22Rv1 (cell line): ENCODE measurements at regions not wholly inside any gene's neighbourhood (a gene's known extent, or its start where the extent isn't known, plus 50 kb on each side); places are given as distances from the start of the nearest gene placed in this dataset.

Experiments
- H3K27ac ChIP-seq: fragments of 450-650 bp; 2 replicates; pipeline ENCODE4 v1.5.1; 2017
- CTCF ChIP-seq: fragments of 450-650 bp; IDR thresholded peaks from 2 replicates; pipeline ENCODE4 v1.5.1; 2017; ENCODE audit warnings: mild to moderate bottlenecking
- ZFX ChIP-seq: fragments of 450-650 bp; IDR thresholded peaks from 2 replicates; pipeline ENCODE4 v1.6.1; 2017; ENCODE audit warnings: antibody characterized with exemption, borderline replicate concordance

GRCh38 chr4:148800336-148800885 lies 358.2 kb upstream of the NR3C2 start:
- TF ChIP-seq CTCF (no peak), ZFX (no peak)
- no peak overlapping the region for H3K27ac ChIP-seq

- no peak overlapping the region for H3K27ac ChIP-seq
- TF ChIP-seq CTCF (no peak), ZFX (no peak)
Measured at GRCh38 chr4:148795156-148795864, 353.1 kb upstream of the NR3C2 start.

DNA sequence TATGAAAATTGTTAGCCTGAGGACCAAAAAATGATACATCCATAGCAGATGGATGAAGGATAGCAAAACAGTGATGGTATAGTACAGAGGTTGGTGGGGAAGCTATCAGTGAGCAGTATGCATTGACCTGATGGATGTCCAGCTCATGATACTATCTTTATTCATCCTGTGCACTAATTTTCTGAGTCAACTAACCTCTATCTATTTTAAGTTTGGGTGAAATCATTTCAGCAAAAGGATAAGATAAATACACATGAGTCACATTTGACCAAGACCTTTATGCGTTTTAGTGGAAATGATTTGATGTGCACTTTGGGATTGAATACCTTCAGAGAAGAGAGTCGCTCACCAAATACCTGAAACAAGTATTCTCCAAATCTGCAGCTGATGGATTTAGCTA lies 351.0 kb upstream of the NR3C2 start:
- no peak overlapping the region for H3K27ac ChIP-seq
- TF ChIP-seq CTCF (no peak), ZFX (no peak)

DNA sequence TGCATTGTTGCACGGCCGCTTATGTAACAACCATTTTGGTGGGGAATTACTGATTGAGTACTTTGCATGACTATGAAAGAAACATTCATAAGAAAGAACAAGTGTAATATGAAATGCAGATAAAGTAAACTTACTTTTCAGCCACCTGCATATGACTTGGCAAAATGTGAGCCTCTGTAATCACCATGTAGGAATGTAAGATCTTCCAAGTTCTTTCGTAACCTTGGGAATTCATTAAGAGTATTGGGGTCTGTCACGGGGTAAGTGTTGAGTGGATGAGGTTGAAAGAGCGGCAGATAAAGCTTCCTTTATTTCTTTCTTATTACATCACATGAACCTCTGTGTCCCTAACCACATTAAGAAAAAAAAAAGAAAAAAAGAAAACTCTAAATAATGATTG lies 348.5 kb upstream of the NR3C2 start:
- TF ChIP-seq ZFX (no peak), CTCF (no peak)
- H3K27ac ChIP-seq, result no peak overlapping the region

DNA sequence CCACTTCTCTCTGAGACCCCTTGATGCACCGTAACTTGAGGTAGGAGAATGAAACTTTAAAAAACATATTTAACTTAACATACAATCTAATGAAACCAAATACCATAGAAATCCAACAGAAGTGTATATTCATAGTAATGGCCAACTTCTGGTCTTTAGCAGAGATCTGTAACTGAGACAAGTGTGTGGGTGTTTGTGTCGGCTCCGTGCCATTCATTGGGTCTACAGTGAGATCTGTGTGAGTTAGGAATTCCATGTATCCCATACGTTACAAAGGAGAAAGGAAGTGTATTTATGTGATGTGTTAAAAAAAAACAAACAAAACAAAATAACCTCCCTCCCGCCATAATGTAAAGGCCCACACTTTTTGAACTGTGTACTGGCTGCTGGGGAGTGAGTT lies 348.0 kb upstream of the NR3C2 start:
- TF ChIP-seq ZFX (no peak), CTCF (no peak)
- no peak overlapping the region for H3K27ac ChIP-seq

DNA sequence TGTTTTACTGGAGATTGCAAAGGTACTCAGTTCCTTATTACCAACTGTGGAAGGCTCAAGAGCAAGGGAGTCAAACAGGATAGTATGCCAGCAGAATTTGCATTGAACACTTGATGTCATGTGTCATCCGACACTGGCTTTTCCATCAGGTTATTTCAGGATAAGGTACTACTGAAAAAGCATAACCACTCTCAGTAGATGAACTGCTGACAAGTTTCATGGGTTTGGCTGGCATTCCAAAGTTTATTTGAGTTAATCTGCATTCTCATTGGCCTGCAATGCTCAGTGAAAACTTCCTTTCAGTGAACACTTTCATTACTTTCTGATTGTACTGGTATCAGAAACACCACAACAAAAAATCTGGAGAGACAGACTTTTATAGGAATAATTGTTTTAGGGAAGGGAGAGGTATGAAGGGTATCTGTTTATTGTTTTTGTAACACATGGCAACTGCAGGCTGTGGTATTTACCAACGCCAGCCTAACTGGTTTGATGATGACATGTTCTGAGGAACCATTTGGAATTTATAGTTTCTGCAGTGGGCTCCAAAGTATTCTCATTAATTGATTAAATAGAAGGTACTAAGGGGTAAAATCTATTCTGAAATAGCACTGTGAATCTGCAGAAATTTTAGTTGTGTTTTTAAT lies 345.7 kb upstream of the NR3C2 start:
- H3K27ac ChIP-seq, result peak overlapping the region; percentile 50
- TF ChIP-seq ZFX, result no peak

GRCh38 chr4:148787285-148787684 lies 345.1 kb upstream of the NR3C2 start:
- no peak for TF ChIP-seq CTCF
- TF ChIP-seq ZFX, result no peak
- peak overlapping the region; percentile 50 for H3K27ac ChIP-seq
